HEK293 (cell line): ENCODE measurements at regions not wholly inside any gene's neighbourhood (a gene's known extent, or its start where the extent isn't known, plus 50 kb on each side); places are given as distances from the start of the nearest gene placed in this dataset.

Experiments
- CTCF ChIA-PET: fragments of 350-600 bp; formaldehyde crosslinking; extraction: SDS; loops from one replicate; lab custom pipeline; 2021; ENCODE audit warnings: antibody characterized with exemption; lab: Yijun Ruan, JAX
- POLR2A ChIA-PET: fragments of 300-600 bp; formaldehyde crosslinking; extraction: SDS; loops from one replicate; lab custom pipeline; 2020; ENCODE audit warnings: antibody characterized with exemption, inconsistent platforms; lab: Yijun Ruan, JAX
- H3K27ac ChIP-seq: fragments of 200-500 bp; sonication (Bioruptor generic); 2 replicates; pipeline ENCODE4 v1.5.1; 2014; ENCODE audit warnings: low read depth, low read length, control low read depth, inconsistent platforms; ENCODE audit errors: extremely low read depth
- H3K36me3 ChIP-seq, 2 experiments: fragments of 200-500 bp in 1 of 2; sonication (Bioruptor generic) in 1 of 2; 1 replicate in 1 of 2; 2 replicates in 1 of 2; pipeline ENCODE4 v1.5.1; 2014 to 2017; ENCODE audit warnings: inconsistent platforms in 2 of 2, low read length in 2 of 2; ENCODE audit not compliant: control insufficient read depth in 2 of 2, insufficient read depth in 1 of 2
- H3K4me1 ChIP-seq: fragments of 200-500 bp; sonication (Bioruptor generic); 2 replicates; pipeline ENCODE4 v1.5.1; 2014; ENCODE audit warnings: mild to moderate bottlenecking, low read length, inconsistent platforms; ENCODE audit not compliant: control insufficient read depth, insufficient read depth
- H3K4me3 ChIP-seq: 2 replicates; pipeline ENCODE4 v1.5.1; 2011; ENCODE audit warnings: low read depth, mild to moderate bottlenecking, control low read depth, low read length, moderate library complexity
- H3K9me3 ChIP-seq: fragments of 200-500 bp; sonication (Bioruptor generic); 2 replicates; pipeline ENCODE4 v1.5.1; 2014; ENCODE audit warnings: low read depth, low read length, inconsistent platforms; ENCODE audit not compliant: control insufficient read depth, insufficient read depth
- ELK4 ChIP-seq: IDR thresholded peaks from 2 replicates; pipeline ENCODE4 v1.6.1; 2011; ENCODE audit warnings: mild to moderate bottlenecking, low read depth, low read length, borderline replicate concordance
- GLI2 ChIP-seq: fragments of 450-650 bp; formaldehyde crosslinking; IDR thresholded peaks from 2 replicates; pipeline ENCODE4; 2017; ENCODE audit warnings: missing biosample characterization, missing genetic modification characterization, low read depth, borderline replicate concordance
- KLF8 ChIP-seq: fragments of 450-650 bp; formaldehyde crosslinking; IDR thresholded peaks from 2 replicates; pipeline ENCODE4 v1.5.1; 2016; ENCODE audit warnings: missing biosample characterization, missing genetic modification characterization
- RBAK ChIP-seq: fragments of 450-650 bp; formaldehyde crosslinking; IDR thresholded peaks from 2 replicates; pipeline ENCODE4 v1.5.1; 2016; ENCODE audit warnings: missing biosample characterization, missing genetic modification characterization
- ZBTB26 ChIP-seq: fragments of 450-650 bp; formaldehyde crosslinking; optimal IDR thresholded peaks from 2 replicates; pipeline ENCODE3; 2016; ENCODE audit warnings: missing biosample characterization, mild to moderate bottlenecking, missing genetic modification characterization
- ZNF174 ChIP-seq: fragments of 450-650 bp; formaldehyde crosslinking; IDR thresholded peaks from 2 replicates; pipeline ENCODE4 v1.5.0; 2017; ENCODE audit warnings: missing biosample characterization, mild to moderate bottlenecking, missing genetic modification characterization
- ZNF175 ChIP-seq: fragments of 450-650 bp; formaldehyde crosslinking; IDR thresholded peaks from 2 replicates; pipeline ENCODE4 v1.5.1; 2016; ENCODE audit warnings: missing biosample characterization, missing genetic modification characterization
- ZNF19 ChIP-seq: fragments of 450-650 bp; formaldehyde crosslinking; IDR thresholded peaks from 2 replicates; pipeline ENCODE4; 2016; ENCODE audit warnings: missing biosample characterization, missing genetic modification characterization, low read depth
- ZNF23 ChIP-seq: fragments of 450-650 bp; formaldehyde crosslinking; IDR thresholded peaks from 2 replicates; pipeline ENCODE4 v1.5.1; 2016; ENCODE audit warnings: missing biosample characterization, missing genetic modification characterization, borderline replicate concordance
- ZNF391 ChIP-seq: fragments of 450-650 bp; formaldehyde crosslinking; IDR thresholded peaks from 2 replicates; pipeline ENCODE4 v1.5.1; 2016; ENCODE audit warnings: low read depth, missing biosample characterization, missing genetic modification characterization, borderline replicate concordance
- ZNF404 ChIP-seq: fragments of 450-650 bp; formaldehyde crosslinking; IDR thresholded peaks from 2 replicates; pipeline ENCODE4 v1.5.1; 2017; ENCODE audit warnings: missing biosample characterization, missing genetic modification characterization
- ZNF548 ChIP-seq: fragments of 450-650 bp; formaldehyde crosslinking; IDR thresholded peaks from 2 replicates; pipeline ENCODE4 v1.5.1; 2016; ENCODE audit warnings: missing biosample characterization, missing genetic modification characterization
- ZNF571 ChIP-seq: fragments of 450-650 bp; formaldehyde crosslinking; IDR thresholded peaks from 2 replicates; pipeline ENCODE4 v1.5.0; 2017; ENCODE audit warnings: missing biosample characterization, missing genetic modification characterization
- ZNF701 ChIP-seq: fragments of 450-650 bp; formaldehyde crosslinking; IDR thresholded peaks from 2 replicates; pipeline ENCODE4 v1.5.1; 2016; ENCODE audit warnings: missing biosample characterization, missing genetic modification characterization
- TF ChIP-seq, protein P1 (sequence below): fragments of 450-650 bp; formaldehyde crosslinking; IDR thresholded peaks from 2 replicates; pipeline ENCODE4 v1.5.1; 2016; ENCODE audit warnings: missing biosample characterization, missing genetic modification characterization
- TF ChIP-seq, protein P2 (sequence below): fragments of 450-650 bp; formaldehyde crosslinking; IDR thresholded peaks from 2 replicates; pipeline ENCODE4 v1.5.1; 2016; ENCODE audit warnings: missing biosample characterization, missing genetic modification characterization, low read depth

- peak; percentile 56; the same call in 1 of the 2 replicates for TF ChIP-seq RBAK (tag by site-specific recombination)
- TF ChIP-seq ZNF391 (tag by site-specific recombination), result no peak
- ChIA-PET CTCF (no interaction called here), POLR2A (no interaction called here)
- Histone ChIP-seq H3K27ac (no peak overlapping the region), H3K9me3 (no peaks in the 10 kb centered on the region), H3K4me3 (no peak overlapping the region), H3K4me1 (no peaks in the 10 kb centered on the region), H3K36me3 (no peaks in the 10 kb centered on the region)
These were observed 168.3 kb downstream of the SALL1 start for GRCh38 chr16:50982808-50983207.

- CTCF ChIA-PET, result no interaction called here
- no peaks in the 10 kb centered on the region for H3K9me3 ChIP-seq
- H3K36me3 ChIP-seq, result no peaks in the 10 kb centered on the region
- POLR2A ChIA-PET, result no interaction called here
- no peak overlapping the region for H3K27ac ChIP-seq
- TF ChIP-seq ZNF404 (tag by site-specific recombination) (no peak), ZNF175 (tag by site-specific recombination) (no peak), GLI2 (tag by site-specific recombination) (no peak), ZNF548 (no peak), KLF8 (tag by site-specific recombination) (no peak), ZNF571 (tag by site-specific recombination) (no peak), ZNF701 (tag by site-specific recombination) (no peak), ELK4 (no peak), ZNF23 (tag by site-specific recombination) (no peak), ZNF174 (tag by site-specific recombination) (no peak), ZBTB26 (no peak)
- TF ChIP-seq, protein P1, sequence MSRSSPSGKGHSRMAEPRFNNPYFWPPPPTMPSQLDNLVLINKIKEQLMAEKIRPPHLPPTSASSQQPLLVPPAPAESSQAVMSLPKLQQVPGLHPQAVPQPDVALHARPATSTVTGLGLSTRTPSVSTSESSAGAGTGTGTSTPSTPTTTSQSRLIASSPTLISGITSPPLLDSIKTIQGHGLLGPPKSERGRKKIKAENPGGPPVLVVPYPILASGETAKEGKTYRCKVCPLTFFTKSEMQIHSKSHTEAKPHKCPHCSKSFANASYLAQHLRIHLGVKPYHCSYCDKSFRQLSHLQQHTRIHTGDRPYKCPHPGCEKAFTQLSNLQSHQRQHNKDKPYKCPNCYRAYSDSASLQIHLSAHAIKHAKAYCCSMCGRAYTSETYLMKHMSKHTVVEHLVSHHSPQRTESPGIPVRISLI (tag by site-specific recombination), result no peak
- H3K4me3 ChIP-seq, result no peak overlapping the region
- no peaks in the 10 kb centered on the region for H3K4me1 ChIP-seq
These were observed 169.1 kb downstream of the SALL1 start for GRCh38 chr16:50981951-50982350.

GRCh38 chr16:50980666-50981065 lies 170.4 kb downstream of the SALL1 start:
- POLR2A ChIA-PET, result no interaction called here
- H3K9me3 ChIP-seq, result no peaks in the 10 kb centered on the region
- no peak overlapping the region for H3K4me3 ChIP-seq
- H3K27ac ChIP-seq, result no peak overlapping the region
- TF ChIP-seq ZNF19 (tag by site-specific recombination) (no peak), ZNF175 (tag by site-specific recombination) (no peak)
- TF ChIP-seq, protein P2, sequence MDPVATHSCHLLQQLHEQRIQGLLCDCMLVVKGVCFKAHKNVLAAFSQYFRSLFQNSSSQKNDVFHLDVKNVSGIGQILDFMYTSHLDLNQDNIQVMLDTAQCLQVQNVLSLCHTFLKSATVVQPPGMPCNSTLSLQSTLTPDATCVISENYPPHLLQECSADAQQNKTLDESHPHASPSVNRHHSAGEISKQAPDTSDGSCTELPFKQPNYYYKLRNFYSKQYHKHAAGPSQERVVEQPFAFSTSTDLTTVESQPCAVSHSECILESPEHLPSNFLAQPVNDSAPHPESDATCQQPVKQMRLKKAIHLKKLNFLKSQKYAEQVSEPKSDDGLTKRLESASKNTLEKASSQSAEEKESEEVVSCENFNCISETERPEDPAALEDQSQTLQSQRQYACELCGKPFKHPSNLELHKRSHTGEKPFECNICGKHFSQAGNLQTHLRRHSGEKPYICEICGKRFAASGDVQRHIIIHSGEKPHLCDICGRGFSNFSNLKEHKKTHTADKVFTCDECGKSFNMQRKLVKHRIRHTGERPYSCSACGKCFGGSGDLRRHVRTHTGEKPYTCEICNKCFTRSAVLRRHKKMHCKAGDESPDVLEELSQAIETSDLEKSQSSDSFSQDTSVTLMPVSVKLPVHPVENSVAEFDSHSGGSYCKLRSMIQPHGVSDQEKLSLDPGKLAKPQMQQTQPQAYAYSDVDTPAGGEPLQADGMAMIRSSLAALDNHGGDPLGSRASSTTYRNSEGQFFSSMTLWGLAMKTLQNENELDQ (tag by site-specific recombination), result no peak
- TF ChIP-seq, all 188 proteins: peak for 0
- no peaks in the 10 kb centered on the region for H3K4me1 ChIP-seq
- no peaks in the 10 kb centered on the region for H3K36me3 ChIP-seq
- CTCF ChIA-PET, result interaction anchor here (0.8 kb wide), 1 partner anchor 175 kb away, joined by 3 read pairs; no protein-coding TSS in a partner anchor
